Transverse colon (tissue), 4 donors: ENCODE measurements at regions not wholly inside any gene's neighbourhood (a gene's known extent, or its start where the extent isn't known, plus 50 kb on each side); places are given as distances from the start of the nearest gene placed in this dataset.

Source experiments
- DNase-seq: peaks from one replicate; pipeline ENCODE4 v3.0.0-alpha.2; 2019
- H3K27ac ChIP-seq, 4 donors: fragments of 200-600 bp; sonication (generic); 2 replicates each; pipeline ENCODE4 v1.5.1; 2016 to 2018; ENCODE audit warnings: inconsistent platforms in 4 of 4
- H3K27me3 ChIP-seq: fragments of 200-600 bp; sonication (generic); 2 replicates; pipeline ENCODE4 v1.5.1; 2017; ENCODE audit warnings: inconsistent platforms
- H3K36me3 ChIP-seq, 4 donors: fragments of 200-600 bp; sonication (generic); 2 replicates each; pipeline ENCODE4 v1.5.1; 2017 to 2019; ENCODE audit warnings: inconsistent platforms in 4 of 4
- H3K4me1 ChIP-seq, 4 donors: fragments of 200-600 bp; sonication (generic); 2 replicates each; pipeline ENCODE4 v1.5.1; 2017 to 2020; ENCODE audit warnings: inconsistent platforms in 4 of 4
- H3K4me3 ChIP-seq, 4 donors: fragments of 200-600 bp; sonication (generic); 1 replicate in 1 of 4; 2 replicates in 3 of 4; pipeline versions ENCODE4 v1.5.1 to v1.6.1; 2017 to 2019; ENCODE audit warnings: inconsistent platforms in 4 of 4
- H3K9me3 ChIP-seq, 2 donors: fragments of 200-600 bp; sonication (generic); 2 replicates each; pipeline ENCODE4 v1.5.1; 2017 to 2019; ENCODE audit warnings: inconsistent platforms in 2 of 2
- EP300 ChIP-seq: sonication (generic); formaldehyde crosslinking; IDR thresholded peaks from one replicate; pipeline ENCODE4 v1.6.1; 2017; ENCODE audit warnings: antibody characterized with exemption, low read depth
- POLR2A ChIP-seq: fragments of 450-650 bp; IDR thresholded peaks from one replicate; pipeline ENCODE4 v1.6.1; 2016; ENCODE audit warnings: antibody characterized with exemption, mild to moderate bottlenecking, moderate library complexity
- POLR2AphosphoS5 ChIP-seq, 3 donors: sonication (generic); formaldehyde crosslinking; IDR thresholded peaks; one replicate each; pipeline ENCODE4 v1.6.1; 2016; ENCODE audit warnings: antibody characterized with exemption in 3 of 3
- WGBS, 2 donors: methylation state at CpG; one replicate each; pipeline ENCODE4 v1.1.5; 2018; ENCODE audit warnings: low coverage in 1 of 2; 5-methylcytosine and 5-hydroxymethylcytosine counted together
- in situ Hi-C, 4 donors: fragments of 200-750 bp; cut with MboI; loops; one replicate each; pipeline versions ENCODE4 v1.15.0 to v1.15.1; 2017; ENCODE audit warnings: low sequenced_read_pairs in 3 of 4, low pct_ligation_motif_present in 1 of 4, low pct_unique_long_range_greater_than_20kb in 1 of 4
- intact Hi-C: fragments of 100-400 bp; cut with DNase I; formaldehyde crosslinking; loops from one replicate; pipeline ENCODE4 v1.15.1; 2023; ENCODE audit warnings: low total_unique reads
- TF ChIP-seq, protein P1 (sequence below), 5 experiments: fragments of 200-600 bp in 3 of 5; fragments of 450-650 bp in 2 of 5; sonication (generic) in 3 of 5; IDR thresholded peaks; 1 replicate in 2 of 5; 2 replicates in 3 of 5; pipeline ENCODE4 v1.5.1; 2016 to 2017; ENCODE audit warnings: antibody characterized with exemption in 5 of 5, inconsistent platforms in 3 of 5, mild to moderate bottlenecking in 2 of 5, moderate library complexity in 1 of 5

DNA sequence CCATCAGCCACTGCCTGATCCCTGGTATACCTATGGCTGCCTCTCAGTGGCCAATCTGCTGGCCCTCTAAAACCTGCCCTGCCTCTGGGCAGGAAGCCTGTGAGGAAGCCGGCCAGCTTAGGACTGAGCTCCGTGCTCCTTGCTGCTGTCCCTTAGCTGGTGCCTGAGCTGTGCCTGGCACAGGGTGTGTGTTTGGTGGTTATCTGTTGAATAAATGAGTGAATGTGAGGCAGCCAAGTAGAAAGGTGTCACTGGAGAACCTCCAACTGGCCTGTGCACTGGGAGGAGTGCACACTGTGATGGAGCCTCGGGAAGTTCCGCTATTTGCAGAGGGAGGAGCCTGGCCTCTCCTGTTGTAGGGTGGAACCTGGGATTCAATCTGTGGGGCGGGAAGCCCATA is 63.4 kb upstream of the STUM start:
- in situ Hi-C loops (no loop called here), intact Hi-C loops (no loop called here)
- DNase-seq, result no peak
- no peak for TF ChIP-seq EP300
- TF ChIP-seq POLR2A, result no peak
- TF ChIP-seq, protein P1, sequence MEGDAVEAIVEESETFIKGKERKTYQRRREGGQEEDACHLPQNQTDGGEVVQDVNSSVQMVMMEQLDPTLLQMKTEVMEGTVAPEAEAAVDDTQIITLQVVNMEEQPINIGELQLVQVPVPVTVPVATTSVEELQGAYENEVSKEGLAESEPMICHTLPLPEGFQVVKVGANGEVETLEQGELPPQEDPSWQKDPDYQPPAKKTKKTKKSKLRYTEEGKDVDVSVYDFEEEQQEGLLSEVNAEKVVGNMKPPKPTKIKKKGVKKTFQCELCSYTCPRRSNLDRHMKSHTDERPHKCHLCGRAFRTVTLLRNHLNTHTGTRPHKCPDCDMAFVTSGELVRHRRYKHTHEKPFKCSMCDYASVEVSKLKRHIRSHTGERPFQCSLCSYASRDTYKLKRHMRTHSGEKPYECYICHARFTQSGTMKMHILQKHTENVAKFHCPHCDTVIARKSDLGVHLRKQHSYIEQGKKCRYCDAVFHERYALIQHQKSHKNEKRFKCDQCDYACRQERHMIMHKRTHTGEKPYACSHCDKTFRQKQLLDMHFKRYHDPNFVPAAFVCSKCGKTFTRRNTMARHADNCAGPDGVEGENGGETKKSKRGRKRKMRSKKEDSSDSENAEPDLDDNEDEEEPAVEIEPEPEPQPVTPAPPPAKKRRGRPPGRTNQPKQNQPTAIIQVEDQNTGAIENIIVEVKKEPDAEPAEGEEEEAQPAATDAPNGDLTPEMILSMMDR (IDR thresholded peaks at IDR 0.05), result no peak
- TF ChIP-seq POLR2AphosphoS5 (IDR thresholded peaks at IDR 0.05), result no peak
- H3K27ac ChIP-seq, result no peak overlapping the region
- 48 to 57% methylated on average over 3 of the region's 5 CpGs for WGBS, 2 donors
- no peaks in the 10 kb centered on the region for H3K36me3 ChIP-seq
- H3K27me3 ChIP-seq, result peaks cover 56% of the 10 kb centered on the region
- no peak overlapping the region for H3K4me3 ChIP-seq
- H3K4me1 ChIP-seq, result peaks cover 0 to 12% (median 3%) of the 10 kb centered on the region in 4 donors
- no peaks in the 10 kb centered on the region for H3K9me3 ChIP-seq

DNA sequence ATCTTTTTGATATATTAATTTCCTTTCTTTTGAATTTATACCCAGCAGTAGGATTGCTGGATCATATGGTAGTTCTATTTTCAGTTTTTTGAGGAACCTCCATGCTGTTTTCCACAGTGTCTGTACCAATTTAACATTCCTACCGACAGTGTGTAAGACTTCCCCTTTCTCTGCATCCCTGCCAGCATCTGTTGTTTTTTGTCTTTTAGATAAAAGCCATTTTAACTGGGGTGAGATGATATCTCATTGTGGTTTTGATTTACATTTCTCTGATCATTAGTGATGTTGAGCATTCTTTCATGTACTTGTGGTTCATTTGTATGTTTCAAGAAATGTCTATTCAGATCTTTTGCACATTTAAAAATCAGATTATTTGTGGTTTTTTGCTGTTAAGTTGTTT is 62.4 kb upstream of the STUM start:
- in situ Hi-C loops (no loop called here), intact Hi-C loops (no loop called here)
- Histone ChIP-seq H3K9me3 (no peaks in the 10 kb centered on the region), H3K27me3 (peaks cover 56% of the 10 kb centered on the region), H3K36me3 (no peaks in the 10 kb centered on the region), H3K27ac (no peak overlapping the region), H3K4me1 (peaks cover 0 to 4% (median 0%) of the 10 kb centered on the region in 4 donors), H3K4me3 (no peak overlapping the region)
- no peak for DNase-seq
- TF ChIP-seq POLR2AphosphoS5 (IDR thresholded peaks at IDR 0.05), result no peak
- TF ChIP-seq, protein P1 (IDR thresholded peaks at IDR 0.05), result no peak
- TF ChIP-seq EP300, result no peak
- no peak for TF ChIP-seq POLR2A
- WGBS, 2 donors, result 52 to 71% methylated on average over 1 of the region's 1 CpG

DNA sequence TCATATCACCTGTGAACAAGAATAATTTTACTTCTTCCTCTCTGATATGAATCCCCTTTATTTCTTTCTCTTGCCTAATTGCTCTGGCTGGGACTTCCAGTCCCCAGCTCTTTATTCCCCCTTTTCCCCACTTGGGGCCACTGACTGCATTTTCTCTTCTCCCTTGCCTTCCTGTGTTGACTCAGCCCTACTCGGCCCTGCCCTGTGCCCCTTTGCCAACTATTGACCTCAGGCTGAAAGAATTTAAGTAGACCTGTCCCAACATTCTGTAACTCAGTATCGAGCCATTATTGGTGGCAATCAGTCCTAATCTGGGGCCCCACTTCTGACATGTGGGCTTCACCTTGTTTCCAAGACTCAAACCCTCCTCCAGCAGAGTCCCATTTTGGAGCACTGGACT is 60.6 kb upstream of the STUM start:
- Histone ChIP-seq H3K27ac (no peak overlapping the region), H3K4me3 (no peak overlapping the region), H3K36me3 (no peaks in the 10 kb centered on the region), H3K27me3 (peaks cover 39% of the 10 kb centered on the region), H3K9me3 (no peaks in the 10 kb centered on the region), H3K4me1 (peaks cover 0 to 2% (median 0%) of the 10 kb centered on the region in 4 donors)
- 45% methylated on average over 2 of the region's 2 CpGs; no CpG with 5 or more reads in 1 of the 2 donors for WGBS, 2 donors
- intact Hi-C loops, result no loop called here
- in situ Hi-C loops, result no loop called here
- TF ChIP-seq EP300, result no peak
- TF ChIP-seq POLR2AphosphoS5 (IDR thresholded peaks at IDR 0.05), result no peak
- TF ChIP-seq, protein P1 (IDR thresholded peaks at IDR 0.05), result no peak
- no peak for TF ChIP-seq POLR2A
- DNase-seq, result no peak

DNA sequence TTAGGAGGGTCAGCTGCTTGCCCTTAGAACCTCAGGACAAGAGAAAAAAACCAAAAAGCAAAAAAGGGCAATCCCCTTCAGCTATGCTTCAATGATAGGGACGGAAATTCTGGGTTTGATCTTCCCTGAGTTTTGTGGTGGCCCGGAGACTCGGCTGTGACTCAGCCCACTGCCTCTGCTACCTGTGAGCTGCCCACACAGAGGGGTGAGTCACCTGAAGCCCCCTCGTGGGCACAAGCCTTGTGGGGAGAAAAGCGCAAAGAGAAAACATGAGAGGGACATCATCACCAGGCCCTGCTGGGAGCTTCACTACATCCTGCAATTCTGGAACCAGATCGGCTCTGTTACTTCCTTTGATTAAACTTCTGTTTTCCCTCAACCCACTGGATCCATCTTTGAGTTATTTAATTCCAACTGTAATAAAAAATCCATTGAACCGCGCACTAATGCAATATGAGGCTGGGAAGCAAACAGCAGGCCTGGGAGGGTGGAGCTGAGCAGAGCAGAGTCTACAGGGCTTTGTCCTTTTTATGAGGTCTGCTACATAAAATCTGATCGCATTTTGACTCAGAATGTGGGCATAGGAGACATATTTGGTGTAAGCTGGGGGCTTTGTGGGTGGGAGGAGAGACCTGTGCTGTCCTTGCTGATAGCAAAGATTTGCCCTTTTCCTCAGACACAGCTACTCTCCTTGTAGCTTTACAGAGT is 58.7 kb upstream of the STUM start:
- intact Hi-C loops (no loop called here), in situ Hi-C loops (no loop called here)
- TF ChIP-seq EP300, result no peak
- TF ChIP-seq, protein P1 (IDR thresholded peaks at IDR 0.05), result no peak
- TF ChIP-seq POLR2AphosphoS5 (IDR thresholded peaks at IDR 0.05), result no peak
- no peak for TF ChIP-seq POLR2A
- Histone ChIP-seq H3K4me3 (no peak overlapping the region), H3K36me3 (no peaks in the 10 kb centered on the region), H3K27ac (no peak overlapping the region), H3K9me3 (no peaks in the 10 kb centered on the region), H3K27me3 (peaks cover 20% of the 10 kb centered on the region), H3K4me1 (peaks cover 0 to 2% (median 0%) of the 10 kb centered on the region in 4 donors)
- DNase-seq, result no peak
- WGBS, 2 donors, result 33 to 71% methylated on average over 1 to 9 of the region's 9 CpGs
